Erythroblast (primary cell): ENCODE measurements at regions not wholly inside any gene's neighbourhood (a gene's known extent, or its start where the extent isn't known, plus 50 kb on each side); places are given as distances from the start of the nearest gene placed in this dataset.

Experiments
- GATA1 ChIP-seq: IDR thresholded peaks from 2 replicates; pipeline ENCODE4 v1.6.1; 2011; ENCODE audit warnings: low read depth, mild to moderate bottlenecking, control low read depth, low read length, moderate library complexity
- POLR2A ChIP-seq: IDR thresholded peaks from 2 replicates; pipeline ENCODE4 v1.6.1; 2011; ENCODE audit warnings: mild to moderate bottlenecking, low read length

DNA sequence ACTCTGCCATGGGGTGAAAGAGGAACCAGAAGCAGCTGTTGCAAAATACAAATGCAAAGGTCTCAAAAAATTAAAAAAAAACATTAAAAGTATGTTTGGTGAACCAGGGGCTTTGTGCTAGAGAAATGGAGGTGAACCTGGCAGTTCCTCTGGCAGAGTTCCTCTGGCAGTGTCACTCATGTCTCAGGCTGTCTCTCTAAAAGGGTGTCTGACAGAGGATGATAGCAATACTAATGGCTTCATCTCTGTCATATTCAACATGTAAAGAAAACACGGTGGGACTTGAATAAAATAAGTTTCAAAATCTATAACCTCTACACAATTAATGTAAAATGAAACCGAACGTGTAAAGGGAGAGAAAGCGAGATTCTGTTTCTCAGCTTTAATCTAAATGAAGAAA is 375.7 kb upstream of the VWC2 start:
- TF ChIP-seq POLR2A (no peak), GATA1 (no peak)
